ENCODE measurements at regions not wholly inside any gene's neighbourhood (a gene's known extent, or its start where the extent isn't known, plus 50 kb on each side); places are given as distances from the start of the nearest gene placed in this dataset.

DNA sequence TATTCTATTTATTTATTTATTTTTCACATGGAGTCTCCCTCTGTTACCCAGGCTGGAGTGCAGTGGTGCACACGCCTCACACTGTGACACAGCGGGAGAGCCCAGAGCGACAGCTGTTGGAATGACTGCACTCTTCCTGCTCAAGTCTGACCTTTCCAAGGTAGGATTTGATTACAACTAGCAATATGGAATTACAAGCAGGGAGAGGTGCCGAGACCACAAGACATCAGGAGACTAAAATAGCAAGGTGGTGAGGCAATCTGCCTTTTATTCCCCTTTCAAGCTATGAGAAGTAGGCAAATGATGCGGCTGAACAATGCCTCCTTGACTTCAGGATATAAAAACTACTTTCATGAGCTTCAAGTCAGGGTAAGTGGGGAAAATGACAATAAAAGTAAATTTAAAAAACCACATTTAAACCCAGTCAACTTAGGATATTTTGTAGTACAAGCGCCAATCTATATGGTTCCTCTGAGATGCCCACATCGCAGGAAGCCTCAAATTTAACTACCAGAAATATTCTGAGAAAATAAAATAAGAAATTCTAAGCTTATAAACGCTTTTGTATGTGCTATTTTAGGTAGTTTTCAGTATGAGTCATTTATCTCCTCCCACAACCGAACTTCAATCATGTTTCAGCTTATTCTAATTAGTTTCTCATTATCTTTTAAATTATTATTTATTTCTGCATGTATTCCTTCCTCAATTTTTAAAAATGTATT is 146.9 kb upstream of the SGK1 start:
- WGBS, 2 donors = 80 to 86% methylated on average over 9 of the region's 9 CpGs
- no peaks in the 10 kb centered on the region for H3K9me3 ChIP-seq
- no peak for TF ChIP-seq EP300 (IDR thresholded peaks at IDR 0.05)
- no peak for TF ChIP-seq POLR2AphosphoS5 (IDR thresholded peaks at IDR 0.05)
- TF ChIP-seq, protein P1, sequence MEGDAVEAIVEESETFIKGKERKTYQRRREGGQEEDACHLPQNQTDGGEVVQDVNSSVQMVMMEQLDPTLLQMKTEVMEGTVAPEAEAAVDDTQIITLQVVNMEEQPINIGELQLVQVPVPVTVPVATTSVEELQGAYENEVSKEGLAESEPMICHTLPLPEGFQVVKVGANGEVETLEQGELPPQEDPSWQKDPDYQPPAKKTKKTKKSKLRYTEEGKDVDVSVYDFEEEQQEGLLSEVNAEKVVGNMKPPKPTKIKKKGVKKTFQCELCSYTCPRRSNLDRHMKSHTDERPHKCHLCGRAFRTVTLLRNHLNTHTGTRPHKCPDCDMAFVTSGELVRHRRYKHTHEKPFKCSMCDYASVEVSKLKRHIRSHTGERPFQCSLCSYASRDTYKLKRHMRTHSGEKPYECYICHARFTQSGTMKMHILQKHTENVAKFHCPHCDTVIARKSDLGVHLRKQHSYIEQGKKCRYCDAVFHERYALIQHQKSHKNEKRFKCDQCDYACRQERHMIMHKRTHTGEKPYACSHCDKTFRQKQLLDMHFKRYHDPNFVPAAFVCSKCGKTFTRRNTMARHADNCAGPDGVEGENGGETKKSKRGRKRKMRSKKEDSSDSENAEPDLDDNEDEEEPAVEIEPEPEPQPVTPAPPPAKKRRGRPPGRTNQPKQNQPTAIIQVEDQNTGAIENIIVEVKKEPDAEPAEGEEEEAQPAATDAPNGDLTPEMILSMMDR (IDR thresholded peaks at IDR 0.05) = no peak
- no peak for TF ChIP-seq POLR2A (IDR thresholded peaks at IDR 0.05)
- no peaks in the 10 kb centered on the region for H3K27me3 ChIP-seq
- H3K27ac ChIP-seq = no peak overlapping the region
- peaks cover 0 to 5% (median 0%) of the 10 kb centered on the region in 4 donors for H3K4me1 ChIP-seq
- no peaks in the 10 kb centered on the region for H3K36me3 ChIP-seq
- no peak overlapping the region for H3K4me3 ChIP-seq
- DNase-seq = no peak
- intact Hi-C loops (cut with DNase I) = no loop called here

DNA sequence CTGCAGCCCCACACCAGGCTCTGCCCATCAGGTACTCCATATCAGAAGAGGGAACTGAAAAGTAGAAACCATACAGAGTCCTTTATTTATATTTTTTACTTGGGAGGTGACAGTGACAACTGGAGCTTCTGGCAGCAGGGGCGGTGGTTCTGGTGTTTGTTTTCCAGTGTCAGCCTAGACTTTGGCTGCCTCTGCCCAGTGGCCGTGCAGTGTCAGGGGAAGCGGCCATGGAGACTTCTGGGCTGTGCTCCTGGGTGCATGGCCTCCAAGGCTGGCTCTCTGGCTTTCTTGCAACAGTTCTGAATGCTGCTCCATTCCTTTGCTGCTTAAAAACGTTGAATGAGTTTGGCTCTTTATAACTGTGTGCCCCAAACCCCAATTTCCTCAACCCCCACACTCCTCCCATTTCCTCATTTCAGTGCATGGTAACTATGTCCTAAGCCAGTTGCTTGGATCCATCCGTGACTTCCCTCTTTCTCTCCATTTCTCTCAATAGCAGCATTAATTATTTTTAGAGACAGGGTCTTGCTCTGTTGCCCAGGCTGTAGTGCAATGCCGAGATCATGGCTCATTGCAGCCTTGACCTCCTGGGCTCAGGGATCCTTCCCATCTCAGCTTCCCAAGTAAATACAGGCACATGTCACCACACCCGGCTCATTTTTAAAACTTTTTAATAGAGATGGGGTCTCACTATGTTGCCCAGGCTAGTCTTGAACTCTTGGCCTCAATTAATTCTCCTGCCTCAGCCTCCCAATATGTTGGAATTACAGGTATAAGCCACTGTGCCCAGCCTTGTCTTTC is 141.1 kb upstream of the SGK1 start:
- H3K36me3 ChIP-seq = no peaks in the 10 kb centered on the region
- H3K9me3 ChIP-seq = no peaks in the 10 kb centered on the region
- WGBS, 2 donors = 76 to 78% methylated on average over 7 of the region's 7 CpGs
- TF ChIP-seq, protein P1 (IDR thresholded peaks at IDR 0.05) = no peak
- no peak for TF ChIP-seq POLR2AphosphoS5 (IDR thresholded peaks at IDR 0.05)
- no peak for TF ChIP-seq EP300 (IDR thresholded peaks at IDR 0.05)
- no peak for TF ChIP-seq POLR2A (IDR thresholded peaks at IDR 0.05)
- no peak overlapping the region for H3K4me3 ChIP-seq
- H3K27ac ChIP-seq = no peak overlapping the region
- H3K27me3 ChIP-seq = no peaks in the 10 kb centered on the region
- DNase-seq = no peak
- no peaks in the 10 kb centered on the region for H3K4me1 ChIP-seq
- intact Hi-C loops (cut with DNase I) = no loop called here

DNA sequence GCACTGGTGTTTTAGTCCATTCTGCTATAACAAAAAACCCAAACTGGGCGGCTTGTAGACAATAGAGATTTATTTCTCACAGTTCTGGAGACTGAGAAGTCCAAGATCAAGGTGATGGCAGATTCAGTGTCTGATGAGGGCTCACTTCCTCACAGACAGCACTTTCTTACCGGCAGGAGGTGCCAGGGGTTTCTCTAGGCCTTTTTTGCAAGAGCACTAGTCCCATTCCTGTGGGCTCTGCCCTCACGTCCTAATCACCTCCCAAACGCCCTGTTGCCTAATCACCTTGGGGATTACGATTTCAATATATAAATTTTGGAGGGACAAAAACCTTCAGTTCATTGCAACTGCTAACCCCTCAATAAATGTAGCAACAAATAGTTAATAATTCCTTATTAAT is 140.0 kb upstream of the SGK1 start:
- intact Hi-C loops (cut with DNase I) = no loop called here
- 89 to 90% methylated on average over 5 of the region's 5 CpGs for WGBS, 2 donors
- Histone ChIP-seq H3K4me3 (no peak overlapping the region), H3K36me3 (no peaks in the 10 kb centered on the region), H3K27ac (no peak overlapping the region), H3K9me3 (no peaks in the 10 kb centered on the region), H3K4me1 (no peaks in the 10 kb centered on the region), H3K27me3 (no peaks in the 10 kb centered on the region)
- DNase-seq = no peak
- TF ChIP-seq POLR2AphosphoS5 (IDR thresholded peaks at IDR 0.05) (no peak), EP300 (IDR thresholded peaks at IDR 0.05) (no peak), POLR2A (IDR thresholded peaks at IDR 0.05) (no peak)
- TF ChIP-seq, protein P1 (IDR thresholded peaks at IDR 0.05) = no peak

DNA sequence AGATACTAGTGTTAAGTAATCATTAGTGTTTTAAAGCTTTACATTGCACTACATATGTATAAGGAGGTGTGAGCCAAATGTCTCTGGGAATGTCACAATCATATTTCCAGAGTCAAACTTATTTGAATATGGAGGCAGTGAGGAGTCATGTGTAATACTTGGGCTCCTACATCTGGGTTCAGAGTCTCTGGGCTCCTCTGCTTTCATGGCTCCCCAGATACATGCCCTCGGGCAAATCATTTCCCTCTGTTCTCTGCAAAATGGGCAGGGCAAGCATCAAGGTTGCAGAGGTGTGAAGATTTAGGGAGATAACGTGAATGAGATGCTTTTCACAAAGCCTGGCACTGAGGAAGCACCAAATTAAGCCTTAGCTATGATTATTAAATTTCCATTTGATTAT is 138.3 kb upstream of the SGK1 start:
- DNase-seq = no peak
- Histone ChIP-seq H3K36me3 (no peaks in the 10 kb centered on the region), H3K4me1 (no peaks in the 10 kb centered on the region), H3K9me3 (no peaks in the 10 kb centered on the region), H3K27me3 (no peaks in the 10 kb centered on the region), H3K4me3 (no peak overlapping the region), H3K27ac (no peak overlapping the region)
- intact Hi-C loops (cut with DNase I) = no loop called here
- TF ChIP-seq EP300 (IDR thresholded peaks at IDR 0.05) (no peak), POLR2AphosphoS5 (IDR thresholded peaks at IDR 0.05) (no peak), POLR2A (IDR thresholded peaks at IDR 0.05) (no peak)
- TF ChIP-seq, protein P1 (IDR thresholded peaks at IDR 0.05) = no peak
- 76 to 82% methylated on average over 2 of the region's 2 CpGs for WGBS, 2 donors
